GM12878 (cell line): ENCODE measurements at regions not wholly inside any gene's neighbourhood (a gene's known extent, or its start where the extent isn't known, plus 50 kb on each side); places are given as distances from the start of the nearest gene placed in this dataset.

ENCODE experiments used
- BRCA1 ChIP-seq: IDR thresholded peaks from 2 replicates; pipeline ENCODE4 v1.6.1; 2011; ENCODE audit warnings: low read depth, low read length, improper control_type of control experiment
- GATAD2B ChIP-seq: fragments of 450-650 bp; conservative IDR thresholded peaks from 2 replicates; pipeline ENCODE4 v1.6.1; 2017; ENCODE audit warnings: low read depth, mild to moderate bottlenecking, moderate library complexity
- MXI1 ChIP-seq: fragments of 150-350 bp; IDR thresholded peaks from 2 replicates; pipeline ENCODE4 v1.6.1; 2011; ENCODE audit warnings: low read depth, mild to moderate bottlenecking, inconsistent platforms, low read length, improper control_type of control experiment
- NFYA ChIP-seq: IDR thresholded peaks from 2 replicates; pipeline ENCODE4 v1.6.1; 2011; ENCODE audit warnings: low read depth, mild to moderate bottlenecking, low read length, improper control_type of control experiment, borderline replicate concordance
- NRF1 ChIP-seq: conservative IDR thresholded peaks from 2 replicates; pipeline ENCODE4 v1.6.1; 2011; ENCODE audit warnings: mild to moderate bottlenecking, low read depth, low read length, improper control_type of control experiment
- POLR2A ChIP-seq: IDR thresholded peaks from 2 replicates; pipeline ENCODE4 v1.6.1; 2011; ENCODE audit warnings: low read depth, mild to moderate bottlenecking, low read length
- SUZ12 ChIP-seq: fragments of 200-600 bp; sonication (generic); IDR thresholded peaks from one replicate; pipeline ENCODE4 v1.6.1; 2018; ENCODE audit warnings: antibody characterized with exemption, mild to moderate bottlenecking; ENCODE audit not compliant: unreplicated experiment
- TF ChIP-seq, protein P1 (sequence below): IDR thresholded peaks from 2 replicates; pipeline ENCODE4 v1.6.1; 2012; ENCODE audit warnings: mild to moderate bottlenecking, low read depth, low read length
- TF ChIP-seq, protein P2 (sequence below): fragments of 450-650 bp; IDR thresholded peaks from 2 replicates; pipeline ENCODE4 v1.6.1; 2018; ENCODE audit warnings: mild to moderate bottlenecking, low read depth, moderate library complexity; ENCODE audit not compliant: partially characterized antibody
- TF ChIP-seq, protein P3 (sequence below), 3 experiments: IDR thresholded peaks in 2 of 3; conservative IDR thresholded peaks in 1 of 3; 2 replicates each; pipeline ENCODE4 v1.5.1; 2011; ENCODE audit warnings: low read depth in 3 of 3, low read length in 3 of 3, mild to moderate bottlenecking in 3 of 3, control low read depth in 2 of 3, moderate library complexity in 2 of 3, inconsistent platforms in 1 of 3, mixed read lengths in 1 of 3; ENCODE audit not compliant: control insufficient read depth in 2 of 3, insufficient read depth in 1 of 3; ENCODE audit errors: extremely low read depth in 1 of 3
- TF ChIP-seq, protein P4 (sequence below): IDR thresholded peaks from 2 replicates; pipeline ENCODE4 v1.6.1; 2011; ENCODE audit warnings: low read depth, low read length, improper control_type of control experiment, borderline replicate concordance
- TF ChIP-seq, protein P5 (sequence below): fragments of 450-650 bp; IDR thresholded peaks from 2 replicates; pipeline ENCODE4 v1.6.1; 2016; ENCODE audit warnings: mild to moderate bottlenecking, moderate library complexity, borderline replicate concordance

DNA sequence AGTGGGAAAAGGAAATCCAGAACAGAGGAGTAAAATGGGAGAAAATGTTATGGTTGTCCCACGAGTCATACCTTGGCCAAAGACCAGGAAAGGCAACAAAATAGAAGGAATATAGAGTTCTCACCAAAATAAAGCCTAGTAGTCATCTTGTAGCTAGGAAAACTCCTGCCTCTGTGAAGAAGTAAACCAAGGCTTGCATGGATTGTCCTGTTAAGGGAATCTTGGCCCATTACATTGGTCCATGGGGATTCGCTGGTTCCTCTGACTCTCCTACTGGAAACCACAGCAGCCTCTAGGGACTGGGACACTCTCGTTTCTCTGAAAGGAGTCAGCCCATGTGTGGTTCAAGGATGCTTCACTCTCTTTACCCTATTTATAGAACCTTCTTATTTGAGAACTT, 62.9 kb upstream of the FNDC3B start:
- no peak for TF ChIP-seq MXI1
- TF ChIP-seq POLR2A, result no peak
- TF ChIP-seq, protein P1, sequence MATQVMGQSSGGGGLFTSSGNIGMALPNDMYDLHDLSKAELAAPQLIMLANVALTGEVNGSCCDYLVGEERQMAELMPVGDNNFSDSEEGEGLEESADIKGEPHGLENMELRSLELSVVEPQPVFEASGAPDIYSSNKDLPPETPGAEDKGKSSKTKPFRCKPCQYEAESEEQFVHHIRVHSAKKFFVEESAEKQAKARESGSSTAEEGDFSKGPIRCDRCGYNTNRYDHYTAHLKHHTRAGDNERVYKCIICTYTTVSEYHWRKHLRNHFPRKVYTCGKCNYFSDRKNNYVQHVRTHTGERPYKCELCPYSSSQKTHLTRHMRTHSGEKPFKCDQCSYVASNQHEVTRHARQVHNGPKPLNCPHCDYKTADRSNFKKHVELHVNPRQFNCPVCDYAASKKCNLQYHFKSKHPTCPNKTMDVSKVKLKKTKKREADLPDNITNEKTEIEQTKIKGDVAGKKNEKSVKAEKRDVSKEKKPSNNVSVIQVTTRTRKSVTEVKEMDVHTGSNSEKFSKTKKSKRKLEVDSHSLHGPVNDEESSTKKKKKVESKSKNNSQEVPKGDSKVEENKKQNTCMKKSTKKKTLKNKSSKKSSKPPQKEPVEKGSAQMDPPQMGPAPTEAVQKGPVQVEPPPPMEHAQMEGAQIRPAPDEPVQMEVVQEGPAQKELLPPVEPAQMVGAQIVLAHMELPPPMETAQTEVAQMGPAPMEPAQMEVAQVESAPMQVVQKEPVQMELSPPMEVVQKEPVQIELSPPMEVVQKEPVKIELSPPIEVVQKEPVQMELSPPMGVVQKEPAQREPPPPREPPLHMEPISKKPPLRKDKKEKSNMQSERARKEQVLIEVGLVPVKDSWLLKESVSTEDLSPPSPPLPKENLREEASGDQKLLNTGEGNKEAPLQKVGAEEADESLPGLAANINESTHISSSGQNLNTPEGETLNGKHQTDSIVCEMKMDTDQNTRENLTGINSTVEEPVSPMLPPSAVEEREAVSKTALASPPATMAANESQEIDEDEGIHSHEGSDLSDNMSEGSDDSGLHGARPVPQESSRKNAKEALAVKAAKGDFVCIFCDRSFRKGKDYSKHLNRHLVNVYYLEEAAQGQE, result no peak
- TF ChIP-seq, protein P2, sequence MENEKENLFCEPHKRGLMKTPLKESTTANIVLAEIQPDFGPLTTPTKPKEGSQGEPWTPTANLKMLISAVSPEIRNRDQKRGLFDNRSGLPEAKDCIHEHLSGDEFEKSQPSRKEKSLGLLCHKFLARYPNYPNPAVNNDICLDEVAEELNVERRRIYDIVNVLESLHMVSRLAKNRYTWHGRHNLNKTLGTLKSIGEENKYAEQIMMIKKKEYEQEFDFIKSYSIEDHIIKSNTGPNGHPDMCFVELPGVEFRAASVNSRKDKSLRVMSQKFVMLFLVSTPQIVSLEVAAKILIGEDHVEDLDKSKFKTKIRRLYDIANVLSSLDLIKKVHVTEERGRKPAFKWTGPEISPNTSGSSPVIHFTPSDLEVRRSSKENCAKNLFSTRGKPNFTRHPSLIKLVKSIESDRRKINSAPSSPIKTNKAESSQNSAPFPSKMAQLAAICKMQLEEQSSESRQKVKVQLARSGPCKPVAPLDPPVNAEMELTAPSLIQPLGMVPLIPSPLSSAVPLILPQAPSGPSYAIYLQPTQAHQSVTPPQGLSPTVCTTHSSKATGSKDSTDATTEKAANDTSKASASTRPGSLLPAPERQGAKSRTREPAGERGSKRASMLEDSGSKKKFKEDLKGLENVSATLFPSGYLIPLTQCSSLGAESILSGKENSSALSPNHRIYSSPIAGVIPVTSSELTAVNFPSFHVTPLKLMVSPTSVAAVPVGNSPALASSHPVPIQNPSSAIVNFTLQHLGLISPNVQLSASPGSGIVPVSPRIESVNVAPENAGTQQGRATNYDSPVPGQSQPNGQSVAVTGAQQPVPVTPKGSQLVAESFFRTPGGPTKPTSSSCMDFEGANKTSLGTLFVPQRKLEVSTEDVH, result no peak
- TF ChIP-seq, protein P3, sequence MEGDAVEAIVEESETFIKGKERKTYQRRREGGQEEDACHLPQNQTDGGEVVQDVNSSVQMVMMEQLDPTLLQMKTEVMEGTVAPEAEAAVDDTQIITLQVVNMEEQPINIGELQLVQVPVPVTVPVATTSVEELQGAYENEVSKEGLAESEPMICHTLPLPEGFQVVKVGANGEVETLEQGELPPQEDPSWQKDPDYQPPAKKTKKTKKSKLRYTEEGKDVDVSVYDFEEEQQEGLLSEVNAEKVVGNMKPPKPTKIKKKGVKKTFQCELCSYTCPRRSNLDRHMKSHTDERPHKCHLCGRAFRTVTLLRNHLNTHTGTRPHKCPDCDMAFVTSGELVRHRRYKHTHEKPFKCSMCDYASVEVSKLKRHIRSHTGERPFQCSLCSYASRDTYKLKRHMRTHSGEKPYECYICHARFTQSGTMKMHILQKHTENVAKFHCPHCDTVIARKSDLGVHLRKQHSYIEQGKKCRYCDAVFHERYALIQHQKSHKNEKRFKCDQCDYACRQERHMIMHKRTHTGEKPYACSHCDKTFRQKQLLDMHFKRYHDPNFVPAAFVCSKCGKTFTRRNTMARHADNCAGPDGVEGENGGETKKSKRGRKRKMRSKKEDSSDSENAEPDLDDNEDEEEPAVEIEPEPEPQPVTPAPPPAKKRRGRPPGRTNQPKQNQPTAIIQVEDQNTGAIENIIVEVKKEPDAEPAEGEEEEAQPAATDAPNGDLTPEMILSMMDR (IDR thresholded peaks at IDR 0.05 in 2 of 3, conservative IDR thresholded peaks at IDR 0.05 in 1 of 3; ENCODE audit: control insufficient read depth in 2 of 3, extremely low read depth in 1 of 3, insufficient read depth in 1 of 3, low read depth in 3 of 3, low read length in 3 of 3), result no peak
- TF ChIP-seq, protein P4, sequence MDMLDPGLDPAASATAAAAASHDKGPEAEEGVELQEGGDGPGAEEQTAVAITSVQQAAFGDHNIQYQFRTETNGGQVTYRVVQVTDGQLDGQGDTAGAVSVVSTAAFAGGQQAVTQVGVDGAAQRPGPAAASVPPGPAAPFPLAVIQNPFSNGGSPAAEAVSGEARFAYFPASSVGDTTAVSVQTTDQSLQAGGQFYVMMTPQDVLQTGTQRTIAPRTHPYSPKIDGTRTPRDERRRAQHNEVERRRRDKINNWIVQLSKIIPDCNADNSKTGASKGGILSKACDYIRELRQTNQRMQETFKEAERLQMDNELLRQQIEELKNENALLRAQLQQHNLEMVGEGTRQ, result no peak
- TF ChIP-seq SUZ12, result no peak
- TF ChIP-seq, protein P5, sequence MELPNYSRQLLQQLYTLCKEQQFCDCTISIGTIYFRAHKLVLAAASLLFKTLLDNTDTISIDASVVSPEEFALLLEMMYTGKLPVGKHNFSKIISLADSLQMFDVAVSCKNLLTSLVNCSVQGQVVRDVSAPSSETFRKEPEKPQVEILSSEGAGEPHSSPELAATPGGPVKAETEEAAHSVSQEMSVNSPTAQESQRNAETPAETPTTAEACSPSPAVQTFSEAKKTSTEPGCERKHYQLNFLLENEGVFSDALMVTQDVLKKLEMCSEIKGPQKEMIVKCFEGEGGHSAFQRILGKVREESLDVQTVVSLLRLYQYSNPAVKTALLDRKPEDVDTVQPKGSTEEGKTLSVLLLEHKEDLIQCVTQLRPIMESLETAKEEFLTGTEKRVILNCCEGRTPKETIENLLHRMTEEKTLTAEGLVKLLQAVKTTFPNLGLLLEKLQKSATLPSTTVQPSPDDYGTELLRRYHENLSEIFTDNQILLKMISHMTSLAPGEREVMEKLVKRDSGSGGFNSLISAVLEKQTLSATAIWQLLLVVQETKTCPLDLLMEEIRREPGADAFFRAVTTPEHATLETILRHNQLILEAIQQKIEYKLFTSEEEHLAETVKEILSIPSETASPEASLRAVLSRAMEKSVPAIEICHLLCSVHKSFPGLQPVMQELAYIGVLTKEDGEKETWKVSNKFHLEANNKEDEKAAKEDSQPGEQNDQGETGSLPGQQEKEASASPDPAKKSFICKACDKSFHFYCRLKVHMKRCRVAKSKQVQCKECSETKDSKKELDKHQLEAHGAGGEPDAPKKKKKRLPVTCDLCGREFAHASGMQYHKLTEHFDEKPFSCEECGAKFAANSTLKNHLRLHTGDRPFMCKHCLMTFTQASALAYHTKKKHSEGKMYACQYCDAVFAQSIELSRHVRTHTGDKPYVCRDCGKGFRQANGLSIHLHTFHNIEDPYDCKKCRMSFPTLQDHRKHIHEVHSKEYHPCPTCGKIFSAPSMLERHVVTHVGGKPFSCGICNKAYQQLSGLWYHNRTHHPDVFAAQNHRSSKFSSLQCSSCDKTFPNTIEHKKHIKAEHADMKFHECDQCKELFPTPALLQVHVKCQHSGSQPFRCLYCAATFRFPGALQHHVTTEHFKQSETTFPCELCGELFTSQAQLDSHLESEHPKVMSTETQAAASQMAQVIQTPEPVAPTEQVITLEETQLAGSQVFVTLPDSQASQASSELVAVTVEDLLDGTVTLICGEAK, result no peak
- no peak for TF ChIP-seq BRCA1
- no peak for TF ChIP-seq NRF1
- no peak for TF ChIP-seq GATAD2B
- no peak for TF ChIP-seq NFYA
